ENCODE measurements at regions not wholly inside any gene's neighbourhood (a gene's known extent, or its start where the extent isn't known, plus 50 kb on each side); places are given as distances from the start of the nearest gene placed in this dataset.
A peak's percentile ranks its signal among the peaks of the same experiment; 100 is the strongest.

DNA sequence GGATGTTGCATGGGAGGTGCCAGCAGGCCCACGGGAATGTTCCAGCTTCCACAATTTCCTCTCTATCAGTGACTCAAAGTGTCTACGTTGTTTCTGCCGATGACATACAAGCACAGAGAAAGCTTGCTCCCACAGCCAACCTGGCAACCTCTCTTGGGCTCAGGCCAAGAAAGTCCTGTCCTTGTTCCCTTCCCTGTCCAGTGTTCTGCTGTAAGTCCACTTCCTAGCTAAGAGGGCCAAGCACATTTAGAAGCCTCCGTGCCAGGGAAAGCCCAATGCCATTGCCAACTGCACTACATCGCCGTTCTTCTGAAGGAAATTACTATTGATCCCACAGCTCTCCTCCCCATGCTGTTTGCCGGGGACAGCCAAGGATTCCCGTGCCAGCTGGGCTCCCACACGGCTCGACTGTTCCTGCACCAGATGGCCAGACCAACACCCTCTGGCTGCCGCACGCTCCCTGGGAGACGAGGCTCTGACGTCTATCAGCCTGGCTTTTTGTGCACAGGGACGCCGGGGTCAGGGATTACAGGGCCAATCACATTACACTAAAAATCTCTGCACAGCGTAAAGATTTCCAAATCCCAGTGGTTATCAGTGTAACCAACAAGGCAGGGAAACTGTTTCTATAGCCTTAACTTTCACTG is 284.0 kb downstream of the BCOR start:
- H3K27ac ChIP-seq: peak overlapping the region; percentile 56
- TF ChIP-seq, protein P1, sequence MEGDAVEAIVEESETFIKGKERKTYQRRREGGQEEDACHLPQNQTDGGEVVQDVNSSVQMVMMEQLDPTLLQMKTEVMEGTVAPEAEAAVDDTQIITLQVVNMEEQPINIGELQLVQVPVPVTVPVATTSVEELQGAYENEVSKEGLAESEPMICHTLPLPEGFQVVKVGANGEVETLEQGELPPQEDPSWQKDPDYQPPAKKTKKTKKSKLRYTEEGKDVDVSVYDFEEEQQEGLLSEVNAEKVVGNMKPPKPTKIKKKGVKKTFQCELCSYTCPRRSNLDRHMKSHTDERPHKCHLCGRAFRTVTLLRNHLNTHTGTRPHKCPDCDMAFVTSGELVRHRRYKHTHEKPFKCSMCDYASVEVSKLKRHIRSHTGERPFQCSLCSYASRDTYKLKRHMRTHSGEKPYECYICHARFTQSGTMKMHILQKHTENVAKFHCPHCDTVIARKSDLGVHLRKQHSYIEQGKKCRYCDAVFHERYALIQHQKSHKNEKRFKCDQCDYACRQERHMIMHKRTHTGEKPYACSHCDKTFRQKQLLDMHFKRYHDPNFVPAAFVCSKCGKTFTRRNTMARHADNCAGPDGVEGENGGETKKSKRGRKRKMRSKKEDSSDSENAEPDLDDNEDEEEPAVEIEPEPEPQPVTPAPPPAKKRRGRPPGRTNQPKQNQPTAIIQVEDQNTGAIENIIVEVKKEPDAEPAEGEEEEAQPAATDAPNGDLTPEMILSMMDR (conservative IDR thresholded peaks at IDR 0.05): no peak

DNA sequence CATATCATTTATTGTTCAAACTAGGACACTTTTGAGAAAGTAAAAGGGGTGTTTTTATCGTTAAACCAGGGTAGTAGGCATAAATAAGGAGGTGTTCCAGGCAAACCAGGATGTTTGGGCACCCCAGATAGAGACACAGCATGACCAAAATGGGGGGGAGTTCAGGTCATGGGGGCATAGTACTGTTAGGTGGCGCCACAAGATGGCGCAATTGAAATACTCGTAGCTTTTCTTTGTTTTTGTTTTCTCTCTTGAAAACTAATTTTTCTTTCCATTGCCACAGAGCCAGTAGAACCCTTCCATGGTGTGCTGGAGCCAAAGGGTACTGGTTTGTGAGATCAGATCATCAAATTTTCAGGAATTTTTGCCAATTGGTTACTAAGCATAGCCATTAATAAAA is 283.4 kb downstream of the BCOR start:
- peak overlapping the region; percentile 56 for H3K27ac ChIP-seq
- TF ChIP-seq, protein P1 (conservative IDR thresholded peaks at IDR 0.05): peak; percentile 60

DNA sequence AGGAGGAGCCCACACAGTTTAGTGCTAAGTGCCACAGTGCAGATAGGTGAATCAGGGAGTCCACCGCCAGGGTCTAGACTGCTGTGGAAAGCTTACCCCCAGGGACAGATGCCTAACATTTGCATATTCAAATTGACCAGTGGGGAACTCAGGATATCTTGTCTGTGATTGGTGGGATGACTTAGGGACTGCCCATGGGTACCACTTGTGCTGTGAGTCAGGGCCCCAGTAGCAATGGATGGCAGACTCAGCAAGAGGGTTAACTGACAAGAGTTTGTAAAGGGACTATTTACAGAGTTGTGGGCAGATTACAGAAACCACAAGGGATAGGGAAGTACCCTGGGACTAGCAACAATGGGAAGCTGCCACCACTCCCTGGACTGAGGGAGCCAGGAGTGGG is 282.1 kb downstream of the BCOR start:
- TF ChIP-seq, protein P1 (conservative IDR thresholded peaks at IDR 0.05): no peak
- peak overlapping the region; percentile 56; the same call in 1 of the 2 replicates for H3K27ac ChIP-seq

DNA sequence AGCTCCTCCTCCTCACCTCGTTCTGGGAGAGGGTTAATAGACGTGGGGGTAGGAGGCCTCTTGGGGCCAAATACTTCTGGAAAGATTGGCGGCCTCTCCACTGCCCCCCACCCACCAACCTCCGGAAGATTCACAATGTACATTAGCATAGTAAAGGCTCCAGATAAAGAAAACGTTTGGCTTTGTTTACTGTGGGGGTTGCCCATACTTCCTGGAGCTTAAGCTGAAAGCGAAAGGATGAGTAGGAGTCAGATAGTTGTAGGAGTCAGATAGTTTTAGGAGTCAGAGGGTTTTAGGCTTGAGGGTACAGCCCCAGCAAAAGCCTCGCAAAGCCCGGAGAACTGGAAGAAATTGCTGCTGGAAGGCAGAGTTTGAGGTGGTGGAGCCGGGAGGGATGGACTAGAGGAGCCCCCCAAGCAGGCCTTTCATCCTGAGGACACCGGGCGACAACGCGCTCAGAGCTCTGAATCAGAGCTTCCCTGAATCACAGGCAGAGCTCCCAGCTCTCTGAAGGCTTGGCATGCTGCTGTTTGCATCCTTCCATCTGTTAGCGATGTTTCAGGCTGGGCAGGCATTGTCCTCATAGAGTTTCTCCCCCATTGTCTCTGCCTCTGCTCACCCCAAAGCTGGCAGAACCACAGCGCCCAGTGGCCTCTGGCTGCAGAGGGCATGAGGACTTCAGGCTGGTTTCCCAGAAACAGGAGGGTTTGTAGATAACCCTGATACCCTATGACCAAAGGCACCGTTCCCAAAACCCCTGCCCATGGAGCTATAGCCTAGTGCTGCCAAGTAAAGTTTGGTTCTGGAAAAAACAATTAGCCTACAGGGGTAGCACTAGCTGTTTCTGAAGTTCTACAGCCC is 280.7 kb downstream of the BCOR start:
- TF ChIP-seq, protein P1 (conservative IDR thresholded peaks at IDR 0.05): no peak
- no peak overlapping the region for H3K27ac ChIP-seq

DNA sequence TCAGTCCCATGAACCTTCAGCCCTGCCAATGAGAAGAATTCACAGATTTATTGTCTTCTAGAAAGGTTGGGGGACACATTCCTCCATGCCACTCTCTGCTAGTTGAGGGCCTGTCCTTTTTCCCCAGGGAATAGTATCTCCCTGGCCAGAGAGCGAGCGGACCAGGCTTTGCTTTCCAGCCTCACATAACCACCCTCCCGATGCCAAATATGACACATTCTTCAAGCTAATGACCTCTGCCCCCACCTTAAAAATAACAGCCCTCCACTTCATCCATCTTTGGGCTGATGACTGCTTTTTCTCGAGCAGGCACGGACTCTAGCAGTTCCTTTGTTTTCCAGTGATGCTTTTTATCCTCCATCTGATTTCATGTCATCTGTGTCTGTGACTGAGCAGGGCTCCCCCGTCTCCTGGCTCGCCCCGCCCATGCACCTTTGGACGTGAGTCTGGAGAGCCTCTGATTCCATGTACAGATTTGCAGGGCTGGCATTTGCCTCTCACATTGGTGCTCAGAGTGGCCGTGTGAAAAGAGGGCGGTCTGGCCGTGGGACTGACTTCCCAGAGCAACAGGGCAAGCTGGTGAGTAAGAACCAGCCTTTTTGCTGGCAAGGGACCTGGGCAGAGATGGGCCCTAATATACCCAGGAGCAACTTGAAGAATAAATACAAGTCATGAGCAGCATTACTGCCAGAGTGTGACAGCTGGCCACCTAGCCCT is 279.8 kb downstream of the BCOR start:
- no peak overlapping the region for H3K27ac ChIP-seq
- TF ChIP-seq, protein P1 (conservative IDR thresholded peaks at IDR 0.05): no peak

DNA sequence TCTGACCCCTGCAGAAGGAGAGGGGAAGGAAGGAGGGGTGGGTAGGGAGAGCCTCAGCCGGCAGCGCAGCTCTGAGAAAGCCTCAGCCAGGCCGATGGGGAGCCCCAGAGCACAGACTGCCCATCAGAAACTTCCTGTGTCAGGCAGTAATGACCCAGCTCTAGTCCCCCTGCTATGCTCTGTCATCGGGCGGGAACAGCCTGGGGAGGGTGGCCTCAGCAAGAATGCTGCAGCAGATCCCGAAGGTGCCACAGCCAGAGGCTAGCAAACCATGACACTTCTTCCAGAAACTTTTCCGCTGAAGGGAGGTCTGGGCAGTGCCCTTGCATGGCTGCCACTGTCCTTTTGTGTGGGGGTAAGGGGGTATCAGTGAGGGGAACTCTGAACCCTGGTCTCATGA is 279.0 kb downstream of the BCOR start:
- H3K27ac ChIP-seq: no peak overlapping the region
- TF ChIP-seq, protein P1 (conservative IDR thresholded peaks at IDR 0.05): no peak

Measured in VCaP (cell line).